ENCODE measurements at regions not wholly inside any gene's neighbourhood (a gene's known extent, or its start where the extent isn't known, plus 50 kb on each side); places are given as distances from the start of the nearest gene placed in this dataset.
"Not testable (repeated sequence)": the region's sequence is repeated elsewhere in the genome, so short reads cannot be mapped to it uniquely, and the experiment has no call there.

GRCh38 chr3:134106580-134106979 lies 76.9 kb upstream of the SLCO2A1 start:
- H3K27me3 Mint-ChIP-seq (ENCODE audit: unreplicated experiment): no peaks in the 10 kb centered on the region
- H3K36me3 Mint-ChIP-seq (ENCODE audit: unreplicated experiment): peaks cover 11% of the 10 kb centered on the region
- no peaks in the 10 kb centered on the region for H3K4me1 Mint-ChIP-seq (ENCODE audit: low read depth, unreplicated experiment)
- H3K9me3 Mint-ChIP-seq (ENCODE audit: unreplicated experiment): no peaks in the 10 kb centered on the region
- no peak for TF ChIP-seq CTCF (IDR thresholded peaks at IDR 0.05; ENCODE audit: partially characterized antibody, unreplicated experiment)
- no peak overlapping the region for H3K27ac Mint-ChIP-seq (ENCODE audit: unreplicated experiment)
- no peak for DNase-seq
- no peak overlapping the region for H3K4me3 Mint-ChIP-seq (ENCODE audit: unreplicated experiment)

- no peak overlapping the region for H3K27ac Mint-ChIP-seq (ENCODE audit: unreplicated experiment)
- TF ChIP-seq CTCF (IDR thresholded peaks at IDR 0.05; ENCODE audit: partially characterized antibody, unreplicated experiment): no peak
- H3K4me3 Mint-ChIP-seq (ENCODE audit: unreplicated experiment): no peak overlapping the region
- H3K36me3 Mint-ChIP-seq (ENCODE audit: unreplicated experiment): peaks cover 11% of the 10 kb centered on the region
- H3K9me3 Mint-ChIP-seq (ENCODE audit: unreplicated experiment): no peaks in the 10 kb centered on the region
- DNase-seq: no peak
- H3K27me3 Mint-ChIP-seq (ENCODE audit: unreplicated experiment): no peaks in the 10 kb centered on the region
- H3K4me1 Mint-ChIP-seq (ENCODE audit: low read depth, unreplicated experiment): no peaks in the 10 kb centered on the region
Observed at GRCh38 chr3:134105876-134106556, 76.3 kb upstream of the SLCO2A1 start.

- Mint-ChIP-seq H3K4me3 (ENCODE audit: unreplicated experiment) (no peak overlapping the region), H3K36me3 (ENCODE audit: unreplicated experiment) (peaks cover 16% of the 10 kb centered on the region), H3K27me3 (ENCODE audit: unreplicated experiment) (no peaks in the 10 kb centered on the region), H3K4me1 (ENCODE audit: low read depth, unreplicated experiment) (no peaks in the 10 kb centered on the region), H3K27ac (ENCODE audit: unreplicated experiment) (no peak overlapping the region), H3K9me3 (ENCODE audit: unreplicated experiment) (no peaks in the 10 kb centered on the region)
- DNase-seq: no peak
- no peak for TF ChIP-seq CTCF (IDR thresholded peaks at IDR 0.05; ENCODE audit: partially characterized antibody, unreplicated experiment)
Observed at GRCh38 chr3:134104031-134104430, 74.3 kb upstream of the SLCO2A1 start.

- H3K9me3 Mint-ChIP-seq (ENCODE audit: unreplicated experiment): no peaks in the 10 kb centered on the region
- no peak for TF ChIP-seq CTCF (IDR thresholded peaks at IDR 0.05; ENCODE audit: partially characterized antibody, unreplicated experiment)
- no peaks in the 10 kb centered on the region for H3K27me3 Mint-ChIP-seq (ENCODE audit: unreplicated experiment)
- no peak for DNase-seq
- H3K36me3 Mint-ChIP-seq (ENCODE audit: unreplicated experiment): peaks cover 16% of the 10 kb centered on the region
- no peak overlapping the region for H3K27ac Mint-ChIP-seq (ENCODE audit: unreplicated experiment)
- no peak overlapping the region for H3K4me3 Mint-ChIP-seq (ENCODE audit: unreplicated experiment)
- no peaks in the 10 kb centered on the region for H3K4me1 Mint-ChIP-seq (ENCODE audit: low read depth, unreplicated experiment)
Observed at GRCh38 chr3:134103470-134103869, 73.7 kb upstream of the SLCO2A1 start.

GRCh38 chr3:134102976-134103375 lies 73.3 kb upstream of the SLCO2A1 start:
- TF ChIP-seq CTCF (IDR thresholded peaks at IDR 0.05; ENCODE audit: partially characterized antibody, unreplicated experiment): no peak
- Mint-ChIP-seq H3K27ac (ENCODE audit: unreplicated experiment) (no peak overlapping the region), H3K4me3 (ENCODE audit: unreplicated experiment) (no peak overlapping the region), H3K36me3 (ENCODE audit: unreplicated experiment) (peaks cover 16% of the 10 kb centered on the region), H3K27me3 (ENCODE audit: unreplicated experiment) (no peaks in the 10 kb centered on the region), H3K4me1 (ENCODE audit: low read depth, unreplicated experiment) (no peaks in the 10 kb centered on the region), H3K9me3 (ENCODE audit: unreplicated experiment) (no peaks in the 10 kb centered on the region)
- no peak for DNase-seq

GRCh38 chr3:134096214-134096613 lies 66.5 kb upstream of the SLCO2A1 start:
- not testable (repeated sequence) for H3K4me1 Mint-ChIP-seq (ENCODE audit: low read depth, unreplicated experiment); H3K4me3 Mint-ChIP-seq (ENCODE audit: unreplicated experiment); DNase-seq; H3K27me3 Mint-ChIP-seq (ENCODE audit: unreplicated experiment); H3K9me3 Mint-ChIP-seq (ENCODE audit: unreplicated experiment); H3K27ac Mint-ChIP-seq (ENCODE audit: unreplicated experiment); H3K36me3 Mint-ChIP-seq (ENCODE audit: unreplicated experiment)

Measured in glutamatergic neuron (in vitro differentiated cells).